ENCODE measurements at regions not wholly inside any gene's neighbourhood (a gene's known extent, or its start where the extent isn't known, plus 50 kb on each side); places are given as distances from the start of the nearest gene placed in this dataset.

- TF ChIP-seq CTCF (IDR thresholded peaks at IDR 0.05; ENCODE audit: extremely low read depth, missing control alignments), result no peak
- DNase-seq (ENCODE audit: low spot score), result no peak
These were observed 78.0 kb downstream of the SEC16B start for GRCh38 chr1:177891809-177892208.

GRCh38 chr1:177890479-177890878 is 79.4 kb downstream of the SEC16B start:
- DNase-seq (ENCODE audit: low spot score), result no peak
- no peak for TF ChIP-seq CTCF (IDR thresholded peaks at IDR 0.05; ENCODE audit: extremely low read depth, missing control alignments)

- TF ChIP-seq CTCF (IDR thresholded peaks at IDR 0.05; ENCODE audit: extremely low read depth, missing control alignments), result no peak
- DNase-seq (ENCODE audit: low spot score), result no peak
These were observed 85.3 kb downstream of the SEC16B start for GRCh38 chr1:177884479-177885021.

GRCh38 chr1:177883581-177883980 is 86.3 kb downstream of the SEC16B start:
- no peak for DNase-seq (ENCODE audit: low spot score)
- TF ChIP-seq CTCF (IDR thresholded peaks at IDR 0.05; ENCODE audit: extremely low read depth, missing control alignments), result no peak

GRCh38 chr1:177880339-177880891 is 89.4 kb downstream of the SEC16B start:
- no peak for DNase-seq (ENCODE audit: low spot score)
- TF ChIP-seq CTCF (IDR thresholded peaks at IDR 0.05; ENCODE audit: extremely low read depth, missing control alignments), result no peak

- TF ChIP-seq CTCF (IDR thresholded peaks at IDR 0.05; ENCODE audit: extremely low read depth, missing control alignments), result no peak
- DNase-seq (ENCODE audit: low spot score), result no peak
These were observed 92.8 kb downstream of the SEC16B start for GRCh38 chr1:177877086-177877485.

- TF ChIP-seq CTCF (IDR thresholded peaks at IDR 0.05; ENCODE audit: extremely low read depth, missing control alignments), result no peak
- DNase-seq (ENCODE audit: low spot score), result no peak
These were observed 96.6 kb downstream of the SEC16B start for GRCh38 chr1:177873238-177873637.
